H9 (cell line): ENCODE measurements at regions not wholly inside any gene's neighbourhood (a gene's known extent, or its start where the extent isn't known, plus 50 kb on each side); places are given as distances from the start of the nearest gene placed in this dataset.

ENCODE experiments used
- DNase-seq: peaks from one replicate; pipeline ENCODE4 v3.0.0-alpha.2; 2017
- H2AFZ ChIP-seq: one replicate; pipeline ENCODE4 v1.6.1; 2013; ENCODE audit warnings: mild to moderate bottlenecking, low read length, control low read depth, moderate library complexity
- H2AK5ac ChIP-seq: 2 replicates; pipeline ENCODE4 v1.6.1; 2013; ENCODE audit warnings: low read length, control low read depth, mixed read lengths; ENCODE audit not compliant: insufficient read length
- H2BK120ac ChIP-seq: one replicate; pipeline ENCODE4 v1.6.1; 2013; ENCODE audit warnings: low read depth, mild to moderate bottlenecking, low read length, control low read depth, inconsistent platforms; ENCODE audit not compliant: poor library complexity, severe bottlenecking
- H2BK12ac ChIP-seq: 2 replicates; pipeline ENCODE4 v1.6.1; 2013; ENCODE audit warnings: low read length, control low read depth, mixed read lengths, low read depth; ENCODE audit not compliant: insufficient read length
- H2BK15ac ChIP-seq: 2 replicates; pipeline ENCODE4 v1.6.1; 2013; ENCODE audit warnings: low read depth, low read length, control low read depth
- H2BK20ac ChIP-seq: one replicate; pipeline ENCODE4 v1.6.1; 2013; ENCODE audit warnings: low read depth, mild to moderate bottlenecking, low read length, control low read depth, inconsistent platforms; ENCODE audit not compliant: poor library complexity, severe bottlenecking
- H2BK5ac ChIP-seq: 2 replicates; pipeline ENCODE4 v1.6.1; 2013; ENCODE audit warnings: low read length, control low read depth, mixed read lengths; ENCODE audit not compliant: insufficient read length
- H3K14ac ChIP-seq: 2 replicates; pipeline ENCODE4 v1.6.1; 2013; ENCODE audit warnings: low read length, control low read depth; ENCODE audit not compliant: insufficient read depth
- H3K18ac ChIP-seq: 2 replicates; pipeline ENCODE4 v1.6.1; 2013; ENCODE audit warnings: low read depth, mild to moderate bottlenecking, mixed read lengths, low read length, control low read depth; ENCODE audit not compliant: insufficient read length
- H3K23ac ChIP-seq: 2 replicates; pipeline ENCODE4 v1.6.1; 2013; ENCODE audit warnings: low read length, control low read depth, mixed read lengths, low read depth; ENCODE audit not compliant: insufficient read length
- H3K23me2 ChIP-seq: 2 replicates; pipeline ENCODE4 v1.6.1; 2013; ENCODE audit warnings: low read depth, mild to moderate bottlenecking, mixed read lengths, low read length, control low read depth; ENCODE audit not compliant: insufficient read length, poor library complexity, severe bottlenecking
- H3K27ac ChIP-seq: 2 replicates; pipeline ENCODE4 v1.5.1; 2013; ENCODE audit warnings: low read length, control low read depth, mixed read lengths, low read depth; ENCODE audit not compliant: insufficient read length
- H3K27me3 ChIP-seq: 2 replicates; pipeline ENCODE4 v1.6.1; 2013; ENCODE audit warnings: low read length, control low read depth, inconsistent platforms; ENCODE audit not compliant: insufficient read depth
- H3K4ac ChIP-seq: 2 replicates; pipeline ENCODE4 v1.6.1; 2013; ENCODE audit warnings: low read depth, mild to moderate bottlenecking, control low read depth, inconsistent platforms, low read length, moderate library complexity
- H3K4me1 ChIP-seq: 2 replicates; pipeline ENCODE4 v1.6.1; 2013; ENCODE audit warnings: low read length, control low read depth, inconsistent platforms; ENCODE audit not compliant: insufficient read depth
- H3K4me2 ChIP-seq: 2 replicates; pipeline ENCODE4 v1.6.1; 2013; ENCODE audit warnings: low read length, control low read depth, mixed read lengths; ENCODE audit not compliant: insufficient read length, insufficient read depth
- H3K56ac ChIP-seq: 2 replicates; pipeline ENCODE4 v1.6.1; 2013; ENCODE audit warnings: low read depth, mild to moderate bottlenecking, mixed read lengths, low read length, control low read depth; ENCODE audit not compliant: insufficient read length
- H3K79me1 ChIP-seq: 2 replicates; pipeline ENCODE4 v1.6.1; 2013; ENCODE audit warnings: low read depth, mild to moderate bottlenecking, moderate library complexity, low read length, control low read depth, inconsistent platforms; ENCODE audit not compliant: insufficient read depth, poor library complexity, severe bottlenecking
- H3K79me2 ChIP-seq: 2 replicates; pipeline ENCODE4 v1.6.1; 2013; ENCODE audit warnings: low read length, control low read depth, inconsistent platforms; ENCODE audit not compliant: insufficient read depth
- H3K9ac ChIP-seq: 2 replicates; pipeline ENCODE4 v1.6.1; 2013; ENCODE audit warnings: low read length, control low read depth, mixed read lengths; ENCODE audit not compliant: insufficient read length; ENCODE audit errors: extremely low read depth
- H3K9me3 ChIP-seq: one replicate; pipeline ENCODE4 v1.6.1; 2013; ENCODE audit warnings: low read depth, low read length, inconsistent platforms; ENCODE audit not compliant: control insufficient read depth
- H3T11ph ChIP-seq: one replicate; pipeline ENCODE4 v1.6.1; 2013; ENCODE audit warnings: mild to moderate bottlenecking, low read length, control low read depth, inconsistent platforms
- H4K20me1 ChIP-seq: one replicate; pipeline ENCODE4 v1.6.1; 2013; ENCODE audit not compliant: control insufficient read depth, insufficient read length, insufficient read depth
- H4K5ac ChIP-seq: 2 replicates; pipeline ENCODE4 v1.6.1; 2013; ENCODE audit warnings: low read depth, mild to moderate bottlenecking, mixed read lengths, low read length, control low read depth; ENCODE audit not compliant: insufficient read length
- H4K8ac ChIP-seq: replicated peaks from 2 replicates; pipeline ENCODE4 v1.6.1; 2013; ENCODE audit warnings: low read length, control low read depth, mixed read lengths, low read depth; ENCODE audit not compliant: insufficient read length
- H4K91ac ChIP-seq: 2 replicates; pipeline ENCODE4 v1.6.1; 2013; ENCODE audit warnings: low read depth, mild to moderate bottlenecking, moderate library complexity, mixed read lengths, low read length, control low read depth; ENCODE audit not compliant: insufficient read length
- H3K27ac Mint-ChIP-seq, 3 experiments: 2 replicates in 2 of 3; 3 replicates in 1 of 3; pipeline ENCODE4 v1.8.0; 2020 to 2021; ENCODE audit warnings: mixed read lengths in 3 of 3, mild to moderate bottlenecking in 1 of 3, moderate library complexity in 1 of 3
- H3K27me3 Mint-ChIP-seq: 2 replicates; pipeline ENCODE4 v1.8.0; 2021; ENCODE audit warnings: low read depth, mild to moderate bottlenecking, moderate library complexity, mixed read lengths
- H3K36me3 Mint-ChIP-seq, 3 experiments: 2 replicates in 2 of 3; 3 replicates in 1 of 3; pipeline ENCODE4 v1.8.0; 2020 to 2021; ENCODE audit warnings: low read depth in 3 of 3, mixed read lengths in 3 of 3; ENCODE audit not compliant: insufficient read depth in 1 of 3
- H3K4me1 Mint-ChIP-seq, 2 experiments: 2 replicates each; pipeline ENCODE4 v1.8.0; 2020; ENCODE audit warnings: mixed read lengths in 2 of 2
- H3K4me3 Mint-ChIP-seq, 2 experiments: 2 replicates in 1 of 2; 3 replicates in 1 of 2; pipeline ENCODE4 v1.8.0; 2020 to 2021; ENCODE audit warnings: mild to moderate bottlenecking in 2 of 2, mixed read lengths in 2 of 2, moderate library complexity in 1 of 2
- H3K9me3 Mint-ChIP-seq, 2 experiments: 2 replicates in 1 of 2; 3 replicates in 1 of 2; pipeline ENCODE4 v1.8.0; 2020; ENCODE audit warnings: mild to moderate bottlenecking in 2 of 2, mixed read lengths in 2 of 2, moderate library complexity in 1 of 2
- CTCF ChIP-seq: fragments of 200-600 bp; sonication (generic); conservative IDR thresholded peaks from 3 replicates; pipeline ENCODE4 v1.8.0; 2021; ENCODE audit warnings: antibody characterized with exemption, mild to moderate bottlenecking
- WGBS: extraction: QIAGEN DNeasy Blood & Tissue Kit; methylation state at CpG from one replicate; pipeline ENCODE4 v1.1.7; 2013; ENCODE audit warnings: missing lambda C conversion rate, low lambda C conversion rate, mixed read lengths; ENCODE audit not compliant: insufficient read length; ENCODE audit errors: extremely low coverage; 5-methylcytosine and 5-hydroxymethylcytosine counted together

GRCh38 chr9:78515108-78515507 lies 218.2 kb downstream of the PSAT1 start:
- H3K4me3 Mint-ChIP-seq: no peak overlapping the region
- Histone ChIP-seq H3K4me1 (no peaks in the 10 kb centered on the region), H2BK15ac (no peak overlapping the region), H3K9me3 (no peaks in the 10 kb centered on the region), H3K27me3 (no peaks in the 10 kb centered on the region), H2BK12ac (no peak overlapping the region), H2BK5ac (no peak overlapping the region), H3K4ac (no peak overlapping the region), H3K79me2 (no peaks in the 10 kb centered on the region), H4K20me1 (no peaks in the 10 kb centered on the region), H2BK120ac (no peak overlapping the region), H4K8ac (no peak overlapping the region), H3K18ac (no peak overlapping the region), H3K56ac (no peak overlapping the region), H4K5ac (no peak overlapping the region), H3K79me1 (no peaks in the 10 kb centered on the region), H3T11ph (no peak overlapping the region), H3K4me2 (no peak overlapping the region), H3K23ac (no peak overlapping the region), H3K9ac (no peak overlapping the region), H4K91ac (no peak overlapping the region), H2BK20ac (no peak overlapping the region), H3K14ac (no peak overlapping the region), H2AK5ac (no peak overlapping the region), H3K23me2 (no peaks in the 10 kb centered on the region), H2AFZ (no peak overlapping the region), H3K27ac (no peak overlapping the region)
- no peak for TF ChIP-seq CTCF
- no CpG with 5 or more reads among the region's 1 CpG for WGBS
- no peaks in the 10 kb centered on the region for H3K4me1 Mint-ChIP-seq
- H3K9me3 Mint-ChIP-seq: peaks cover 11 to 17% of the 10 kb centered on the region in 2 experiments
- no peaks in the 10 kb centered on the region for H3K27me3 Mint-ChIP-seq
- H3K27ac Mint-ChIP-seq: no peak overlapping the region
- H3K36me3 Mint-ChIP-seq: peaks cover 5 to 18% (median 9%) of the 10 kb centered on the region in 3 experiments
- DNase-seq: no peak
